Naive thymus-derived CD4-positive, alpha-beta T cell (primary cell): ENCODE measurements at regions not wholly inside any gene's neighbourhood (a gene's known extent, or its start where the extent isn't known, plus 50 kb on each side); places are given as distances from the start of the nearest gene placed in this dataset.
A peak's percentile ranks its signal among the peaks of the same experiment; 100 is the strongest.

ENCODE experiments used
- ATAC-seq: fragments of 150-1000 bp; cut with Tn5 transposase; 2 replicates; pipeline ENCODE4 v1.10.0; 2021; ENCODE audit warnings: mild to moderate bottlenecking, moderate library complexity
- CTCF ChIA-PET: fragments of 350-600 bp; sonication (Branson Sonifier 250); formaldehyde crosslinking; loops from one replicate; lab custom pipeline; 2021; ENCODE audit warnings: antibody characterized with exemption; lab: Charles Lee
- POLR2A ChIA-PET: fragments of 350-600 bp; sonication (Branson Sonifier 250); formaldehyde crosslinking; loops from one replicate; lab custom pipeline; 2021; ENCODE audit warnings: antibody characterized with exemption, inconsistent platforms; lab: Charles Lee
- DNase-seq, 9 donors: peaks; one replicate each; pipeline versions ENCODE4 v3.0.0 to v3.0.0-alpha.2; 2020 to 2022; ENCODE audit warnings: mixed read lengths in 1 of 9
- H3K27ac ChIP-seq: one replicate; pipeline ENCODE4 v1.7.0; 2013; ENCODE audit warnings: mild to moderate bottlenecking, low read depth, low read length, moderate library complexity
- H3K27me3 ChIP-seq, 2 donors: one replicate each; pipeline ENCODE4 v1.7.0; 2013; ENCODE audit warnings: low read length in 2 of 2, mild to moderate bottlenecking in 2 of 2, moderate library complexity in 2 of 2; ENCODE audit not compliant: control insufficient read depth in 2 of 2, insufficient read depth in 2 of 2
- H3K36me3 ChIP-seq, 3 experiments: 1 replicate in 2 of 3; 2 replicates in 1 of 3; pipeline ENCODE4 v1.7.0; 2013; ENCODE audit warnings: low read length in 3 of 3, mild to moderate bottlenecking in 3 of 3, moderate library complexity in 1 of 3; ENCODE audit not compliant: insufficient read depth in 3 of 3, control insufficient read depth in 2 of 3
- H3K4me1 ChIP-seq, 2 donors: one replicate each; pipeline ENCODE4 v1.7.0; 2013; ENCODE audit warnings: low read length in 2 of 2, mild to moderate bottlenecking in 2 of 2, moderate library complexity in 1 of 2; ENCODE audit not compliant: control insufficient read depth in 2 of 2, insufficient read depth in 2 of 2
- H3K4me3 ChIP-seq: 2 replicates; pipeline ENCODE4 v1.7.0; 2013; ENCODE audit warnings: mild to moderate bottlenecking, low read length
- H3K9me3 ChIP-seq, 3 experiments: 1 replicate in 2 of 3; 2 replicates in 1 of 3; pipeline ENCODE4 v1.7.0; 2013; ENCODE audit warnings: low read length in 3 of 3; ENCODE audit not compliant: control insufficient read depth in 2 of 3
- H3K27ac Mint-ChIP-seq, 9 donors: one replicate each; pipeline ENCODE4 v1.8.0; 2020 to 2022; ENCODE audit warnings: mixed read lengths in 9 of 9, mild to moderate bottlenecking in 8 of 9, moderate library complexity in 5 of 9, inconsistent platforms in 2 of 9
- H3K27me3 Mint-ChIP-seq, 5 donors: one replicate each; pipeline ENCODE4 v1.8.0; 2021 to 2022; ENCODE audit warnings: mixed read lengths in 5 of 5, mild to moderate bottlenecking in 1 of 5
- H3K36me3 Mint-ChIP-seq, 5 donors: one replicate each; pipeline ENCODE4 v1.8.0; 2020 to 2022; ENCODE audit warnings: mixed read lengths in 5 of 5, mild to moderate bottlenecking in 3 of 5, inconsistent platforms in 1 of 5
- H3K4me1 Mint-ChIP-seq, 7 donors: one replicate each; pipeline ENCODE4 v1.8.0; 2020 to 2022; ENCODE audit warnings: mixed read lengths in 7 of 7, mild to moderate bottlenecking in 3 of 7, inconsistent platforms in 1 of 7
- H3K4me3 Mint-ChIP-seq, 10 donors: one replicate each; pipeline ENCODE4 v1.8.0; 2020 to 2022; ENCODE audit warnings: mild to moderate bottlenecking in 10 of 10, mixed read lengths in 10 of 10, moderate library complexity in 6 of 10, inconsistent platforms in 2 of 10
- H3K9me3 Mint-ChIP-seq, 11 donors: one replicate each; pipeline ENCODE4 v1.8.0; 2020 to 2022; ENCODE audit warnings: mixed read lengths in 11 of 11, mild to moderate bottlenecking in 4 of 11, inconsistent platforms in 1 of 11, moderate library complexity in 1 of 11
- intact Hi-C, 2 donors: fragments of 100-400 bp; cut with micrococcal nuclease; formaldehyde crosslinking; loops; one replicate each; pipeline ENCODE4 v1.15.1; 2023

DNA sequence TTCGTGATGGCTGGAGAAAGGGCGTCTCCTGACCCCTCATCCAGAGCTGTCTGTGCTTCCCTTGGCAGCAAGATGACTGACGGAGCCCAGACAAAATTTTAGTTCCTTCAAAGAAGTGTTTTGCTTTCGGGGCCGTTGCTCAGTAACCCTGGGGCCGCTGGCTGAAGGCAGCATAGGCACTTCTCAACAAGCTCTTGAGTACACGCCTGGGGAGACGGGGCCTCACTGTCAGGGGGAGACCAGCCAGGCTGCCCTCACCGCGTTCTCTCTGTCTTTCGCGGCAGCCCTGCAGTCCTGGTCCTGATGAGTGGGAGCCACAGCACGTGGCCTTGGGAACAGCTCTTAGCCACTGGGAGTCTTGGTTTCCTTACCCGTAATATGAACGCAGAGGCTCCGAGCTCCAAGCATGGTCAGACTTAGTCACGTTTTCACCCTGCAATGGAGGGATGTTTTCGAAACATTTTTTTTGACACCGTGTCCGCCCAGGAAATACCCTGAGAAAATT lies 86.0 kb downstream of the IRF8 start:
- H3K4me1 ChIP-seq, result peaks cover 3 to 4% of the 10 kb centered on the region in 2 donors

DNA sequence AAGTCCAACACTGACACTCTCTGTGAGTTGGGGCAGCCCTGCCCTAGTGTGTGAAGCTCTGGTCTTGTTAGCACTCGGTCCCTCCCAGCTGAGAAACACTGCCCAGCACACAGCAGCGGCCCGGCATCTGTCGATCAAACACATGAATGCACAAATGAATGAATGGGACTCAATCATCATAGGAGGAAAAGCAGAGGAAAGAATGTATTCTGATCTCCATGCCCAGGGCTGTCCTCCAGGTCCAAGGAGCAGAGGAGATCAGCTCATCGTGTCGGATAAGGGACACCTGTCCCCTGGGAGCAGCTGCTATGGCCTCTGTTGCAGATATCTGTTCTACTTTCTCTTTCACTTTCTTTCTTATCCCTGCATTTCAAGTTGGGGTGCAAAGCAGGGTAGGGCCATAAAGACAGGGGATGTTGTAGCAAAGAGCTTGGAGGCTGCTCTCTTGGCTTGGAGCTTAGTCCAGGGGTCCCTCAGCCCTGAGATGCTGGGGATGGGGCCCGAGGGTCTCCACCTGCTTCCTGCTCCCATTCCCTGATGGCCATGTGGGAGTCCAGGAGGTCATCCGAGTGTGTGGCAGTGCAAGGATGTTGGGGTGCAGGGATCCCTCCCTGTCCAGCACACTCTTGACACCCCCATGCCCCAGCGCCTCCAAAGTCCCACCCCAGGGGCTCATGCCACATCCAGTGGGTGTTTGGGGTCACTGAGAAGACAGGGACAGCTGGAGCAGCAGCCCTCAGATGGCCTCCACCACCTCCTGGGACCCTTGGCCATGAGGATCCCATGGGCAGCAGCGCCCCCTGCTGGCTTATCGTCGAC lies 88.2 kb downstream of the IRF8 start:
- H3K27ac Mint-ChIP-seq, result peak overlapping the region in 1 of 9 donors; percentile 81

More for the DNA sequence above, 86.0 kb downstream of the IRF8 start:
- Histone ChIP-seq H3K27me3 (no peaks in the 10 kb centered on the region), H3K9me3 (no peaks in the 10 kb centered on the region), H3K4me3 (no peak overlapping the region), H3K27ac (no peak overlapping the region), H3K36me3 (no peaks in the 10 kb centered on the region)
- Mint-ChIP-seq H3K9me3 (no peaks in the 10 kb centered on the region), H3K36me3 (no peaks in the 10 kb centered on the region), H3K27me3 (peaks cover 0 to 28% (median 12%) of the 10 kb centered on the region in 5 donors), H3K4me1 (peaks cover 0 to 47% (median 5%) of the 10 kb centered on the region in 7 donors), H3K27ac (no peak overlapping the region), H3K4me3 (peak overlapping the region in 1 of 10 donors; percentile 50)
- CTCF ChIA-PET, result interaction anchor here (1.8 to 9.8 kb wide), 2 partner anchors 31 to 163 kb away, joined by 5 to 168 read pairs; no protein-coding TSS in a partner anchor
- intact Hi-C loops, result loop anchor here (5.0 kb wide), 2 partner anchors 48 to 83 kb away; no protein-coding TSS in a partner anchor
- POLR2A ChIA-PET, result no interaction called here
- peak; percentile 50 for ATAC-seq
- no peak for DNase-seq

DNA sequence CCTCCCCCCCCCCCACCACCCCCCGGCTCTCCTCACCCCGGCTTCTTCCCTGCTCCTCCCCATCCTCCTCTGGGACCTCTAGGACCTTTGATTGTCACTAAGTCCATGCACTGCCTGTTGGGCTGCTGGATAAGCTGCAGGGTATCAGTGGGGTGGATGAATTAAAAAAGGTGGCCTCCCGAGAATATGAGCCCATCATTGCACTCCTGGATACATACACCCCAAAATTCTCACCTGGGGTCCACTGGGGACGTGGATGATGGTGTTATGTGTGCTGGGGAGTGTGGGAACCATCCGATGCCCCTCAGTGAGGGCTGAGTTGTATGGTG lies 88.8 kb downstream of the IRF8 start:
- no peak overlapping the region for H3K4me3 Mint-ChIP-seq
- Histone ChIP-seq H3K27ac (no peak overlapping the region), H3K9me3 (no peaks in the 10 kb centered on the region), H3K27me3 (no peaks in the 10 kb centered on the region), H3K36me3 (no peaks in the 10 kb centered on the region), H3K4me1 (peaks cover 3 to 4% of the 10 kb centered on the region in 2 donors), H3K4me3 (no peak overlapping the region)
- H3K4me1 Mint-ChIP-seq, result peaks cover 0 to 53% (median 6%) of the 10 kb centered on the region in 7 donors
- ChIA-PET CTCF (interaction anchor here (1.0 to 9.8 kb wide), 5 partner anchors 12 to 170 kb away, joined by 3 to 168 read pairs (median 3); no protein-coding TSS in a partner anchor), POLR2A (interaction anchor here (0.6 to 0.8 kb wide), 2 partner anchors 85 to 166 kb away, joined by 3 to 5 read pairs; no protein-coding TSS in a partner anchor)
- ATAC-seq (no peak), DNase-seq (no peak)
- H3K36me3 Mint-ChIP-seq, result no peaks in the 10 kb centered on the region
- intact Hi-C loops, result loop anchor here (1.0 to 5.0 kb wide), 4 partner anchors 29 to 166 kb away; no protein-coding TSS in a partner anchor
- peaks cover 0 to 16% (median 5%) of the 10 kb centered on the region in 5 donors for H3K27me3 Mint-ChIP-seq
- H3K27ac Mint-ChIP-seq, result peak overlapping the region in 1 of 9 donors; percentile 80
- no peaks in the 10 kb centered on the region for H3K9me3 Mint-ChIP-seq

More for the DNA sequence above, 88.2 kb downstream of the IRF8 start:
- H3K36me3 ChIP-seq, result no peaks in the 10 kb centered on the region
- ATAC-seq (no peak), DNase-seq (peak in 7 of 9 donors; percentile 11 to 44 (median 26))
- Mint-ChIP-seq H3K27me3 (peaks cover 0 to 16% (median 5%) of the 10 kb centered on the region in 5 donors), H3K36me3 (no peaks in the 10 kb centered on the region), H3K4me1 (peaks cover 0 to 53% (median 6%) of the 10 kb centered on the region in 7 donors), H3K9me3 (no peaks in the 10 kb centered on the region), H3K4me3 (peak overlapping the region in 1 of 10 donors; percentile 56)
- peaks cover 3 to 4% of the 10 kb centered on the region in 2 donors for H3K4me1 ChIP-seq
- H3K4me3 ChIP-seq, result no peak overlapping the region
- no peaks in the 10 kb centered on the region for H3K27me3 ChIP-seq
- ChIA-PET CTCF (interaction anchor here (0.6 to 9.8 kb wide), 11 partner anchors 9 to 325 kb away, joined by 3 to 168 read pairs (median 3); no protein-coding TSS in a partner anchor), POLR2A (interaction anchor here (0.8 kb wide), 2 partner anchors 51 to 166 kb away, joined by 3 to 5 read pairs; no protein-coding TSS in a partner anchor)
- no peak overlapping the region for H3K27ac ChIP-seq
- no peaks in the 10 kb centered on the region for H3K9me3 ChIP-seq
- intact Hi-C loops, result loop anchor here (1.0 to 5.0 kb wide), 4 partner anchors 30 to 166 kb away; no protein-coding TSS in a partner anchor

DNA sequence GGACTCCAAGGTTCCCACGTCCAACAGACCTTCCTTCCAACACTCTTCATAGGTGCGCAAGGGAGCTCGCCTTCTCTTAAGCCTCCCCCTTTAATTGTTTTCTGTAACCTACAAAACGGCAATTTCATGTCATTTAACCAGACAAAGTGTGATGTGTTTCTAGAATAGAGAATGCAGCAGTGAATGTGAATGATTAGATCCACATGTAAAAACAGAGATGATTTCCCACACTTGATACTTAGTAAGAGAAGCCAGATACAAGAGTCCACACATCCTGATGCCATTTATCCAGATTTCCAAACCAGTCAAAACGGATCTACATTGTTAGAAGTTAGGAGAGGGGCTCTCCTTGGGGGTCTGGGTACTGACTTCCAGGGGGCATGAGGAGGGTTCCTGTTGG lies 89.3 kb downstream of the IRF8 start:
- no peak overlapping the region for H3K4me3 ChIP-seq
- Mint-ChIP-seq H3K4me1 (peaks cover 0 to 53% (median 6%) of the 10 kb centered on the region in 7 donors), H3K27me3 (peaks cover 0 to 16% (median 5%) of the 10 kb centered on the region in 5 donors), H3K27ac (peak overlapping the region in 1 of 9 donors; percentile 80), H3K9me3 (no peaks in the 10 kb centered on the region), H3K36me3 (no peaks in the 10 kb centered on the region), H3K4me3 (peak overlapping the region in 1 of 10 donors; percentile 73)
- H3K36me3 ChIP-seq, result no peaks in the 10 kb centered on the region
- DNase-seq, result no peak
- intact Hi-C loops, result loop anchor here (5.0 kb wide), 2 partner anchors 51 to 86 kb away; no protein-coding TSS in a partner anchor
- H3K4me1 ChIP-seq, result peaks cover 3 to 4% of the 10 kb centered on the region in 2 donors
- no peak overlapping the region for H3K27ac ChIP-seq
- no peaks in the 10 kb centered on the region for H3K27me3 ChIP-seq
- no peaks in the 10 kb centered on the region for H3K9me3 ChIP-seq
- ChIA-PET POLR2A (interaction anchor here (0.6 kb wide), 1 partner anchor 85 kb away, joined by 3 read pairs; no protein-coding TSS in a partner anchor), CTCF (interaction anchor here (0.6 to 9.8 kb wide), 5 partner anchors 11 to 167 kb away, joined by 3 to 168 read pairs (median 4); no protein-coding TSS in a partner anchor)
- no peak for ATAC-seq

DNA sequence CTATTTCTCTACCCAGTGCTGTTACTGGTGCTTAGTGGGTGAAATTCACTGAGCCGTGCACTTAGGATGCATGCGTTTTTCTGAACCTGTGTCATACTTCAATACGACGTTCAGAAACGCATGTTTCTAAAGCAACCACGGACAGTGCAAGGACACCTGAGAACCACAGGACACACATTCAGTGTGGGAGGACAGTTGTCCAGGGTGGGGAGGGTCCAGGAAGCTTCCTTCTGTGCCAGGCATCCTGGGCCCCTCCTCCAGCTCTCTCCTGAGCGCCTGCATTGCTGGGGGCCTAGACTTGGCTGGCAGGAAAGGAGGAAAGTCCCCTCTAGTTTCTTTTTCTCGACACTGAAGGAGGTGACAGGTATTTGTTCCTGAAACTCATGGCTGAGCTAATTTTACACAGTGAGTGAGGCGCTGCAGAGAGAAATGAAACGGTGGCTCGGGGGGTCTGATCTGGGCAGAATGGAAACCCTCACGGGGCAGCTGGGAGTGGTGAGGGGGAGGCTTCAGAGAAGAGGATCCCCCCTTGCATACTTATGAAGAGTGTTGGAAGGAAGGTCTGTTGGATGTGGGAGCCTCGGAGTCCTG lies 89.9 kb downstream of the IRF8 start:
- CTCF ChIA-PET, result interaction anchor here (0.6 to 9.8 kb wide), 7 partner anchors 11 to 176 kb away, joined by 3 to 168 read pairs (median 4); no protein-coding TSS in a partner anchor
- Histone ChIP-seq H3K9me3 (no peaks in the 10 kb centered on the region), H3K36me3 (no peaks in the 10 kb centered on the region), H3K27me3 (no peaks in the 10 kb centered on the region), H3K27ac (no peak overlapping the region), H3K4me3 (no peak overlapping the region), H3K4me1 (peaks cover 3 to 4% of the 10 kb centered on the region in 2 donors)
- POLR2A ChIA-PET, result no interaction called here
- Mint-ChIP-seq H3K27me3 (peaks cover 0 to 16% (median 5%) of the 10 kb centered on the region in 5 donors), H3K36me3 (no peaks in the 10 kb centered on the region), H3K4me1 (peaks cover 0 to 53% (median 6%) of the 10 kb centered on the region in 7 donors), H3K4me3 (peak overlapping the region in 2 of 10 donors; percentile 47 to 73), H3K27ac (peak overlapping the region in 2 of 9 donors; percentile 70 to 80), H3K9me3 (no peaks in the 10 kb centered on the region)
- intact Hi-C loops, result loop anchor here (5.0 kb wide), 2 partner anchors 52 to 87 kb away; no protein-coding TSS in a partner anchor
- peak in 1 of 9 donors; percentile 40 for DNase-seq
- no peak for ATAC-seq

DNA sequence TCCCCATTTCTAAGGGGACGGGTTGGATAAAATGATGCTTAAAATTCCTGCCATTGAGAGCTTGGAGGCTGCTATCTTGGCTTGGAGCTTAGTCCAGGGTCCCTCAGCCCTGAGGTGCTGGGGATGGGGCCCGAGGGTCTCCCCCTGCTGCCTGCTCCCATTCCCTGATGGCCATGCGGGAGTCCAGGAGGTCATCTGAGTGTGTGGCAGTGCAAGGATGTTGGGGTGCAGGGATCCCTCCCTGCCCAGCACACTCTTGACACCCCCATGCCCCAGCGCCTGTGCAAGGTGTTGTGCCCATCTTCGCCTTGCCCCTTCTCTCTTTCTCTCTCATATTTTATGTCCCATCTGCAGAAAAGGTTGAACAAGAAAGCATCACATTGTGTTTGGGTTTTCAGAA lies 90.4 kb downstream of the IRF8 start:
- CTCF ChIA-PET, result interaction anchor here (0.7 to 9.8 kb wide), 4 partner anchors 53 to 177 kb away, joined by 3 to 168 read pairs (median 4); no protein-coding TSS in a partner anchor
- peaks cover 3 to 4% of the 10 kb centered on the region in 2 donors for H3K4me1 ChIP-seq
- peak overlapping the region in 4 of 9 donors; percentile 46 to 80 (median 61) for H3K27ac Mint-ChIP-seq
- no peaks in the 10 kb centered on the region for H3K27me3 ChIP-seq
- no peak overlapping the region for H3K27ac ChIP-seq
- DNase-seq (no peak), ATAC-seq (no peak)
- peak overlapping the region in 1 of 10 donors; percentile 73 for H3K4me3 Mint-ChIP-seq
- H3K4me3 ChIP-seq, result no peak overlapping the region
- H3K36me3 ChIP-seq, result no peaks in the 10 kb centered on the region
- peaks cover 0 to 14% (median 5%) of the 10 kb centered on the region in 5 donors for H3K27me3 Mint-ChIP-seq
- no peaks in the 10 kb centered on the region for H3K9me3 Mint-ChIP-seq
- H3K4me1 Mint-ChIP-seq, result peaks cover 0 to 50% (median 6%) of the 10 kb centered on the region in 7 donors
- POLR2A ChIA-PET, result no interaction called here
- intact Hi-C loops, result loop anchor here (5.0 kb wide), 2 partner anchors 52 to 87 kb away; no protein-coding TSS in a partner anchor
- no peaks in the 10 kb centered on the region for H3K36me3 Mint-ChIP-seq
- H3K9me3 ChIP-seq, result no peaks in the 10 kb centered on the region
